DND-41 (cell line): ENCODE measurements at regions not wholly inside any gene's neighbourhood (a gene's known extent, or its start where the extent isn't known, plus 50 kb on each side); places are given as distances from the start of the nearest gene placed in this dataset.

Experiments
- ATAC-seq: fragments of 200-7000 bp; cut with Tn5 transposase; 3 replicates; pipeline ENCODE4 v1.9.1; 2021; ENCODE audit warnings: low read depth; ENCODE audit not compliant: insufficient read depth
- DNase-seq: peaks from one replicate; pipeline ENCODE4 v3.0.0-alpha.2; 2020
- H2AFZ ChIP-seq: 2 replicates; pipeline ENCODE4 v1.6.0; 2012; ENCODE audit warnings: low read depth, low read length
- H3K27ac ChIP-seq: 2 replicates; pipeline ENCODE4 v1.5.1; 2012; ENCODE audit warnings: low read length, inconsistent platforms
- H3K27me3 ChIP-seq: fragments of 200-600 bp; sonication (generic); 2 replicates; pipeline ENCODE4 v1.6.0; 2012; ENCODE audit warnings: low read length, mild to moderate bottlenecking, inconsistent platforms; ENCODE audit not compliant: insufficient read depth, poor library complexity
- H3K36me3 ChIP-seq: 2 replicates; pipeline ENCODE4 v1.5.1; 2012; ENCODE audit warnings: low read length, inconsistent platforms; ENCODE audit not compliant: insufficient read depth
- H3K4me1 ChIP-seq: 2 replicates; pipeline ENCODE4 v1.5.1; 2012; ENCODE audit warnings: mild to moderate bottlenecking, low read length; ENCODE audit not compliant: insufficient read depth
- H3K4me2 ChIP-seq: 2 replicates; pipeline ENCODE4 v1.6.0; 2012; ENCODE audit warnings: mild to moderate bottlenecking, moderate library complexity, low read length, inconsistent platforms; ENCODE audit not compliant: insufficient read depth
- H3K4me3 ChIP-seq, 2 experiments: fragments of 200-600 bp in 1 of 2; shearing (Covaris generic) in 1 of 2; 2 replicates each; pipeline ENCODE4 v1.5.1; 2012 to 2016; ENCODE audit warnings: inconsistent platforms in 2 of 2, low read length in 2 of 2, mild to moderate bottlenecking in 2 of 2, low read depth in 1 of 2, moderate library complexity in 1 of 2
- H3K79me2 ChIP-seq: 2 replicates; pipeline ENCODE4 v1.6.0; 2012; ENCODE audit warnings: low read length, inconsistent platforms; ENCODE audit not compliant: insufficient read depth
- H3K9ac ChIP-seq: 2 replicates; pipeline ENCODE4 v1.6.0; 2012; ENCODE audit warnings: low read depth, mild to moderate bottlenecking, inconsistent platforms, low read length, moderate library complexity
- H3K9me3 ChIP-seq: 2 replicates; pipeline ENCODE4 v1.5.1; 2012; ENCODE audit warnings: low read length, moderate library complexity, mild to moderate bottlenecking, inconsistent platforms; ENCODE audit not compliant: insufficient read depth, severe bottlenecking
- H4K20me1 ChIP-seq: 2 replicates; pipeline ENCODE4 v1.6.0; 2012; ENCODE audit warnings: low read length; ENCODE audit not compliant: insufficient read depth
- EZH2 ChIP-seq: IDR thresholded peaks from 3 replicates; pipeline ENCODE4 v1.6.1; 2012; ENCODE audit warnings: borderline replicate concordance, low read depth, mild to moderate bottlenecking, moderate library complexity, low read length, inconsistent platforms; ENCODE audit not compliant: severe bottlenecking
- TF ChIP-seq, protein P1 (sequence below): IDR thresholded peaks from 2 replicates; pipeline ENCODE4 v1.5.1; 2012; ENCODE audit warnings: borderline replicate concordance, low read length, moderate library complexity, mild to moderate bottlenecking; ENCODE audit not compliant: poor library complexity, severe bottlenecking; ENCODE audit errors: extremely low read depth

DNA sequence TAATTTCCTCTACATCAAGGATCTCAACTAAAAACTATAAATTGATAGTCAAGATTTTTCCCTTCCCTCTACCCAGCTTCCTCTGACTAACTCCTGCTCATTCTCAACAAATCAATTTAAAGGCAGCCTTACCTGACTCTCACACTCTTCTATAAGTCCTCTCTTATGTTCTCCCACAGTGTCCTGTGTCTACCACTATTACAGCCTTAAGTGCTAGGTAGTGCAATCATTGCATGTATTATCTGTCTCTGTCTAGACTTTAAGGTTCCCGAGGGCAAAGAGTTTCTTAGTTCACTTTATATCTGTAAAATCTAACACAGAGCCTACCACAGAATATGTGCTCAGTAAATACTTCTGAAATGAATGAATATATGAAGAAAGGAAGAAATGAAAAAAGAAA, 123.7 kb downstream of the BTC start:
- no peak overlapping the region for H3K27ac ChIP-seq
- no peaks in the 10 kb centered on the region for H3K79me2 ChIP-seq
- H3K9ac ChIP-seq: no peak overlapping the region

GRCh38 chr4:74671080-74671698, 123.1 kb downstream of the BTC start:
- TF ChIP-seq EZH2: no peak
- TF ChIP-seq, protein P1, sequence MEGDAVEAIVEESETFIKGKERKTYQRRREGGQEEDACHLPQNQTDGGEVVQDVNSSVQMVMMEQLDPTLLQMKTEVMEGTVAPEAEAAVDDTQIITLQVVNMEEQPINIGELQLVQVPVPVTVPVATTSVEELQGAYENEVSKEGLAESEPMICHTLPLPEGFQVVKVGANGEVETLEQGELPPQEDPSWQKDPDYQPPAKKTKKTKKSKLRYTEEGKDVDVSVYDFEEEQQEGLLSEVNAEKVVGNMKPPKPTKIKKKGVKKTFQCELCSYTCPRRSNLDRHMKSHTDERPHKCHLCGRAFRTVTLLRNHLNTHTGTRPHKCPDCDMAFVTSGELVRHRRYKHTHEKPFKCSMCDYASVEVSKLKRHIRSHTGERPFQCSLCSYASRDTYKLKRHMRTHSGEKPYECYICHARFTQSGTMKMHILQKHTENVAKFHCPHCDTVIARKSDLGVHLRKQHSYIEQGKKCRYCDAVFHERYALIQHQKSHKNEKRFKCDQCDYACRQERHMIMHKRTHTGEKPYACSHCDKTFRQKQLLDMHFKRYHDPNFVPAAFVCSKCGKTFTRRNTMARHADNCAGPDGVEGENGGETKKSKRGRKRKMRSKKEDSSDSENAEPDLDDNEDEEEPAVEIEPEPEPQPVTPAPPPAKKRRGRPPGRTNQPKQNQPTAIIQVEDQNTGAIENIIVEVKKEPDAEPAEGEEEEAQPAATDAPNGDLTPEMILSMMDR: peak; percentile 64
- H4K20me1 ChIP-seq: no peaks in the 10 kb centered on the region
- H3K4me1 ChIP-seq: no peaks in the 10 kb centered on the region
- H3K27me3 ChIP-seq: no peaks in the 10 kb centered on the region
- H2AFZ ChIP-seq: no peak overlapping the region
- no peaks in the 10 kb centered on the region for H3K9me3 ChIP-seq
- peak; percentile 58 for ATAC-seq
- no peak overlapping the region for H3K27ac ChIP-seq
- no peaks in the 10 kb centered on the region for H3K36me3 ChIP-seq
- H3K4me2 ChIP-seq: no peak overlapping the region
- no peaks in the 10 kb centered on the region for H3K79me2 ChIP-seq
- H3K4me3 ChIP-seq: no peak overlapping the region
- no peak overlapping the region for H3K9ac ChIP-seq
- DNase-seq: peak; percentile 34

More for the DNA sequence above, 123.7 kb downstream of the BTC start:
- Histone ChIP-seq H3K9me3 (no peaks in the 10 kb centered on the region), H3K4me2 (no peak overlapping the region), H3K27me3 (no peaks in the 10 kb centered on the region), H2AFZ (no peak overlapping the region), H3K36me3 (no peaks in the 10 kb centered on the region), H3K4me1 (no peaks in the 10 kb centered on the region), H4K20me1 (no peaks in the 10 kb centered on the region), H3K4me3 (no peak overlapping the region)
- no peak for ATAC-seq
- no peak for DNase-seq
- TF ChIP-seq, protein P1: no peak
- TF ChIP-seq EZH2: no peak

DNA sequence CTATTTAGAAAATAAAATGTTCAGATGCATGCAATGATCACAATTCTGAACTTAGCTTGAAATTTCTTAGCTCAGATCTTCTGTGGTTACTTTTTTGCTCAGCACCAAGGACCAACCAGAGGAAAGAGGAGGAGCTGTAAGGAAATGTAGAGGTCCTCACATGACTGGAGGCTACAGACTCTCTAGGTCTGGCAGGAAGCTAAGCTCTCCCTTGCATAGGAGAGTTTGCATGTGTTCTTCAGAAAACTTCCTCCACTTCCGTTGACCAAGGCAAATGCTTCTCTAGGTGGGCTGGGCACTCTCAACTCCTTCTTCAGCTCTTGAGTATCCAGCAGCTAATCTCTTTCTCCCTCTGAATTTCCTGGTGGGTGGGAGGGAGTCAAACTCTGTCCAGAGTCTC, 119.6 kb downstream of the BTC start:
- DNase-seq: no peak
- no peak; the same call in 2 of the 3 replicates for ATAC-seq
- Histone ChIP-seq H3K4me1 (no peaks in the 10 kb centered on the region), H3K9ac (no peak overlapping the region), H3K4me2 (no peak overlapping the region), H3K36me3 (no peaks in the 10 kb centered on the region), H3K9me3 (no peaks in the 10 kb centered on the region), H3K27ac (no peak overlapping the region), H3K27me3 (no peaks in the 10 kb centered on the region), H2AFZ (no peak overlapping the region), H3K79me2 (no peaks in the 10 kb centered on the region), H4K20me1 (no peaks in the 10 kb centered on the region), H3K4me3 (no peak overlapping the region)
- TF ChIP-seq, protein P1: no peak
- no peak for TF ChIP-seq EZH2
